HepG2 (cell line): ENCODE measurements at regions not wholly inside any gene's neighbourhood (a gene's known extent, or its start where the extent isn't known, plus 50 kb on each side); places are given as distances from the start of the nearest gene placed in this dataset.

Experiments
- ATAC-seq: fragments of 200-7000 bp; cut with Tn5 transposase; 3 replicates; pipeline ENCODE4 v1.9.1; 2020; ENCODE audit warnings: mild to moderate bottlenecking, moderate library complexity
- BruUV-seq: library from RNA; stranded (reverse); fragments of 400-500 nt; replicated peaks from 2 replicates; lab custom pipeline; 2021; lab: Mats Ljungman, UMichigan
- CTCF ChIA-PET: fragments of 300-600 bp; formaldehyde crosslinking; extraction: SDS; loops from one replicate; lab custom pipeline; 2021; ENCODE audit warnings: low total read pairs, inconsistent platforms, low intra/inter-chr PET ratio; lab: Yijun Ruan, JAX
- POLR2A ChIA-PET: fragments of 350-600 bp; sonication (Branson Sonifier 250); formaldehyde crosslinking; loops from one replicate; lab custom pipeline; 2020; ENCODE audit warnings: antibody characterized with exemption, inconsistent platforms; lab: Yijun Ruan, JAX
- DNase-seq: peaks from one replicate; pipeline ENCODE4 v3.0.0-alpha.2; 2015; ENCODE audit warnings: low spot score
- FAIRE-seq: peaks from 3 replicates; lab custom pipeline; 2011; peaks lifted over from hg19 to GRCh38; lab: Jason Lieb, UNC
- H2AFZ ChIP-seq: one replicate; pipeline ENCODE4 v1.6.1; 2011; ENCODE audit warnings: low read length, inconsistent platforms
- H3K27ac ChIP-seq: fragments of 300-600 bp; 3 replicates; pipeline ENCODE4 v1.8.0; 2011; ENCODE audit warnings: mixed run types, mild to moderate bottlenecking, mixed read lengths, low read length, inconsistent platforms; ENCODE audit not compliant: insufficient read depth; ENCODE audit errors: extremely low read length
- H3K27me3 ChIP-seq, 2 experiments: fragments of 200-600 bp in 1 of 2; 2 replicates in 1 of 2; 3 replicates in 1 of 2; pipeline versions ENCODE4 v1.6.0 to v1.8.0; 2011; ENCODE audit warnings: low read length in 2 of 2, mild to moderate bottlenecking in 2 of 2, moderate library complexity in 2 of 2, inconsistent platforms in 1 of 2; ENCODE audit not compliant: insufficient read depth in 2 of 2, control insufficient read depth in 1 of 2
- H3K36me3 ChIP-seq, 2 experiments: fragments of 200-600 bp in 1 of 2; replicated peaks in 1 of 2; 2 replicates in 1 of 2; 3 replicates in 1 of 2; pipeline versions ENCODE4 v1.5.1 to v1.8.0; 2011; ENCODE audit warnings: low read length in 2 of 2, inconsistent platforms in 1 of 2; ENCODE audit not compliant: insufficient read depth in 2 of 2, control insufficient read depth in 1 of 2
- H3K4me1 ChIP-seq: 2 replicates; pipeline ENCODE4 v1.5.1; 2012; ENCODE audit warnings: low read length, inconsistent platforms; ENCODE audit not compliant: insufficient read depth
- H3K4me2 ChIP-seq: 2 replicates; pipeline ENCODE4 v1.6.0; 2011; ENCODE audit warnings: low read depth, low read length, inconsistent platforms
- H3K4me3 ChIP-seq, 3 experiments: fragments of 200-600 bp in 1 of 3; sonication (generic), shearing (Covaris generic) in 1 of 3; replicated peaks in 1 of 3; 2 replicates each; pipeline ENCODE4 v1.5.1; 2011 to 2016; ENCODE audit warnings: low read length in 3 of 3, inconsistent platforms in 2 of 3, low read depth in 2 of 3, mild to moderate bottlenecking in 2 of 3, control low read depth in 1 of 3, mixed read lengths in 1 of 3; ENCODE audit not compliant: insufficient read depth in 1 of 3
- H3K79me2 ChIP-seq: one replicate; pipeline ENCODE4 v1.6.1; 2011; ENCODE audit warnings: low read length, inconsistent platforms; ENCODE audit not compliant: insufficient read depth
- H3K9ac ChIP-seq: 2 replicates; pipeline ENCODE4 v1.6.0; 2011; ENCODE audit warnings: mild to moderate bottlenecking, low read depth, low read length, inconsistent platforms; ENCODE audit not compliant: insufficient read depth
- H3K9me3 ChIP-seq: 2 replicates; pipeline ENCODE4 v1.5.1; 2012; ENCODE audit warnings: mild to moderate bottlenecking, low read length
- H4K20me1 ChIP-seq: 2 replicates; pipeline ENCODE4 v1.6.0; 2011; ENCODE audit warnings: inconsistent platforms, mild to moderate bottlenecking, low read length, moderate library complexity; ENCODE audit not compliant: insufficient read depth
- DR1 ChIP-seq: sonication (generic); formaldehyde crosslinking; IDR thresholded peaks from 2 replicates; pipeline ENCODE4 v1.8.0; 2021; ENCODE audit warnings: mild to moderate bottlenecking, missing genetic modification reagents, inconsistent platforms
- HDAC2 ChIP-seq: sonication (generic); formaldehyde crosslinking; IDR thresholded peaks from 2 replicates; pipeline ENCODE4 v1.4.0; 2020; ENCODE audit warnings: missing genetic modification reagents
- JUN ChIP-seq: sonication (generic); formaldehyde crosslinking; IDR thresholded peaks from 2 replicates; pipeline ENCODE4 v1.4.0; 2020; ENCODE audit warnings: mild to moderate bottlenecking, missing genetic modification reagents
- MIER3 ChIP-seq: IDR thresholded peaks from 2 replicates; pipeline ENCODE4 v1.6.1; 2016; ENCODE audit warnings: missing compliant biosample characterization, borderline replicate concordance
- NCOA5 ChIP-seq: sonication (generic); formaldehyde crosslinking; IDR thresholded peaks from 2 replicates; pipeline ENCODE4 v1.4.0; 2020; ENCODE audit warnings: missing genetic modification reagents
- PCBP1 ChIP-seq: fragments of 200-400 bp; formaldehyde crosslinking; IDR thresholded peaks from 2 replicates; pipeline ENCODE4 v1.6.1; 2017; ENCODE audit warnings: mild to moderate bottlenecking, low read depth, low read length, borderline replicate concordance
- POLR2AphosphoS5 ChIP-seq: IDR thresholded peaks from 2 replicates; pipeline ENCODE4 v1.6.1; 2012; ENCODE audit warnings: low read depth, low read length
- ZKSCAN8 ChIP-seq: IDR thresholded peaks from 2 replicates; pipeline ENCODE4 v1.6.1; 2016; ENCODE audit warnings: borderline replicate concordance, missing genetic modification reagents, missing compliant biosample characterization
- ZNF205 ChIP-seq: IDR thresholded peaks from 2 replicates; pipeline ENCODE4 v1.6.1; 2018; ENCODE audit warnings: missing biosample characterization, missing genetic modification reagents
- ZNF234 ChIP-seq: sonication (generic); formaldehyde crosslinking; conservative IDR thresholded peaks from 2 replicates; pipeline ENCODE4 v1.5.1; 2020; ENCODE audit warnings: mild to moderate bottlenecking, missing genetic modification reagents
- ZNF260 ChIP-seq: sonication (generic); formaldehyde crosslinking; IDR thresholded peaks from 2 replicates; pipeline ENCODE4 v1.4.0; 2020; ENCODE audit warnings: missing genetic modification reagents, low read depth, mild to moderate bottlenecking, borderline replicate concordance
- ZNF343 ChIP-seq: sonication (generic); formaldehyde crosslinking; IDR thresholded peaks from 2 replicates; pipeline ENCODE4 v1.4.0; 2020; ENCODE audit warnings: mild to moderate bottlenecking, missing genetic modification reagents
- ZNF432 ChIP-seq: sonication (generic); formaldehyde crosslinking; IDR thresholded peaks from 2 replicates; pipeline ENCODE4 v1.5.0; 2020; ENCODE audit warnings: missing genetic modification reagents, mild to moderate bottlenecking, borderline replicate concordance
- ZNF446 ChIP-seq: sonication (generic); formaldehyde crosslinking; IDR thresholded peaks from 2 replicates; pipeline ENCODE4 v1.5.0; 2020; ENCODE audit warnings: mild to moderate bottlenecking, missing genetic modification reagents
- ZNF530 ChIP-seq: sonication (generic); formaldehyde crosslinking; IDR thresholded peaks from 2 replicates; pipeline ENCODE4 v1.5.0; 2020; ENCODE audit warnings: low read depth, mild to moderate bottlenecking, missing genetic modification reagents
- ZNF589 ChIP-seq: sonication (generic); formaldehyde crosslinking; conservative IDR thresholded peaks from 2 replicates; pipeline ENCODE4 v1.8.0; 2022; ENCODE audit warnings: mild to moderate bottlenecking, moderate library complexity, missing genetic modification reagents
- ZNF879 ChIP-seq: sonication (generic); formaldehyde crosslinking; IDR thresholded peaks from 2 replicates; pipeline ENCODE4 v1.8.1; 2023; ENCODE audit warnings: missing genetic modification reagents
- ZSCAN30 ChIP-seq: sonication (generic); formaldehyde crosslinking; IDR thresholded peaks from 2 replicates; pipeline ENCODE4 v1.5.0; 2020; ENCODE audit warnings: mild to moderate bottlenecking, missing genetic modification reagents
- WGBS: methylation state at CpG from one replicate; pipeline ENCODE4 v1.1.6; 2017; ENCODE audit warnings: low lambda C conversion rate; 5-methylcytosine and 5-hydroxymethylcytosine counted together
- in situ Hi-C: cut with HindIII; loops from 2 replicates; pipeline ENCODE4 v1.10.0; 2017; ENCODE audit warnings: low pct_unique_long_range_greater_than_20kb; ENCODE audit not compliant: extremely low pct_ligation_motif_present
- intact Hi-C: fragments of 100-400 bp; cut with micrococcal nuclease; formaldehyde crosslinking; loops from one replicate; pipeline ENCODE4 v1.10.0; 2022; ENCODE audit not compliant: unreplicated experiment
- TF ChIP-seq, protein P1 (sequence below): sonication (generic); formaldehyde crosslinking; IDR thresholded peaks from 2 replicates; pipeline ENCODE4 v1.4.0; 2020; ENCODE audit warnings: missing genetic modification reagents
- TF ChIP-seq, protein P2 (sequence below): IDR thresholded peaks from 2 replicates; pipeline ENCODE4 v1.6.1; 2016; ENCODE audit warnings: missing compliant biosample characterization, missing genetic modification reagents, borderline replicate concordance

DNA sequence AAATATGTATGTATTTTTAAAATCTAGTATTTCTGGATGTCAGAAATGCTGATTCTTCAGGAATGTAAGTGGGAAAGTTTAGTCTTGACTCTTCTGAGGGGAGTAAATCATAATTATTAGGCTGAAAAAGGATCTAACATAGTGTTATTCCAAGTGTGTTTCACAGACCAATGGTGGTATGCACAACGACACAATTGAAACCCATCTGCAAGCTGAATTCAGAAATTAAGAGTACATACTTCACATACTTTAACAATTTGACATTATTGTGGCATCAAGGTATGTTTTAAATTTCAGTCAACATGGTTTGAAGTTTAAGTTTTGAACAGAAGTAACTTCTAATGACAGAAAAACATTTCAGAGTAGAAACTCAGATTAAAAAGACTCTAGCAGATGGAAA, 236.7 kb downstream of the SLC7A11 start:
- H3K9ac ChIP-seq, result no peak overlapping the region
- in situ Hi-C loops, result no loop called here
- no peaks in the 10 kb centered on the region for H3K36me3 ChIP-seq
- H3K79me2 ChIP-seq, result no peaks in the 10 kb centered on the region
- FAIRE-seq, result no peak
- no peak for ATAC-seq
- H3K4me3 ChIP-seq, result no peak overlapping the region
- ChIA-PET CTCF (no interaction called here), POLR2A (no interaction called here)
- no peak overlapping the region for H3K4me2 ChIP-seq
- H4K20me1 ChIP-seq, result no peaks in the 10 kb centered on the region
- no peaks in the 10 kb centered on the region for H3K9me3 ChIP-seq
- 0% methylated on average over 1 of the region's 1 CpG for WGBS
- intact Hi-C loops, result no loop called here
- no peaks in the 10 kb centered on the region for H3K4me1 ChIP-seq
- no TSS peak for BruUV-seq
- TF ChIP-seq, protein P1, sequence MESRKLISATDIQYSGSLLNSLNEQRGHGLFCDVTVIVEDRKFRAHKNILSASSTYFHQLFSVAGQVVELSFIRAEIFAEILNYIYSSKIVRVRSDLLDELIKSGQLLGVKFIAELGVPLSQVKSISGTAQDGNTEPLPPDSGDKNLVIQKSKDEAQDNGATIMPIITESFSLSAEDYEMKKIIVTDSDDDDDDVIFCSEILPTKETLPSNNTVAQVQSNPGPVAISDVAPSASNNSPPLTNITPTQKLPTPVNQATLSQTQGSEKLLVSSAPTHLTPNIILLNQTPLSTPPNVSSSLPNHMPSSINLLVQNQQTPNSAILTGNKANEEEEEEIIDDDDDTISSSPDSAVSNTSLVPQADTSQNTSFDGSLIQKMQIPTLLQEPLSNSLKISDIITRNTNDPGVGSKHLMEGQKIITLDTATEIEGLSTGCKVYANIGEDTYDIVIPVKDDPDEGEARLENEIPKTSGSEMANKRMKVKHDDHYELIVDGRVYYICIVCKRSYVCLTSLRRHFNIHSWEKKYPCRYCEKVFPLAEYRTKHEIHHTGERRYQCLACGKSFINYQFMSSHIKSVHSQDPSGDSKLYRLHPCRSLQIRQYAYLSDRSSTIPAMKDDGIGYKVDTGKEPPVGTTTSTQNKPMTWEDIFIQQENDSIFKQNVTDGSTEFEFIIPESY (CRISPR knock-in tag), result no peak
- TF ChIP-seq PCBP1, result no peak
- TF ChIP-seq ZKSCAN8 (CRISPR knock-in tag), result no peak
- H3K27me3 ChIP-seq, result no peaks in the 10 kb centered on the region
- DNase-seq, result no peak
- H2AFZ ChIP-seq, result no peak overlapping the region
- H3K27ac ChIP-seq, result no peak overlapping the region

DNA sequence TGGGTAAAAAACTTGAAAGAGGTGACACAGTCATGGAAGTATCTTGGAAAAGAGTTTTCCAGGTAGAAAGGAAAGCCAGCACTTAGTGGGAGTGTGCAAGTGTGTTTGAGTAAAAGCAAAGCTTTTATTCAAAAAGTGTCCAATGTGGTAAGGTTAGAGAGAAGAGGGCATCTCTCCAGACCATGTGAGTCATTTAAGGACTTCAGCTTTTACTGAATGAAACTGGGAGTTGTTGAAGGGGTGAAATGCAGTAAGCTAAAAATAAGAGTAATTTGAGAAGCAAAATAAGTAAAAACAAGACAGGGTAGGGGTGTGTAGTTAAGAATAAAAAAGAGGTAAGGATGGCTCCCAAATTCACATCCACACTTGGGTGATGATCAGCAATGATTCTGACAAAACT, 238.9 kb downstream of the SLC7A11 start:
- H3K9me3 ChIP-seq, result no peaks in the 10 kb centered on the region
- H3K9ac ChIP-seq, result no peak overlapping the region
- no peak overlapping the region for H3K4me2 ChIP-seq
- H3K4me3 ChIP-seq, result no peak overlapping the region
- ChIA-PET POLR2A (no interaction called here), CTCF (no interaction called here)
- in situ Hi-C loops, result no loop called here
- FAIRE-seq, result no peak
- no peaks in the 10 kb centered on the region for H3K79me2 ChIP-seq
- H4K20me1 ChIP-seq, result no peaks in the 10 kb centered on the region
- BruUV-seq, result no TSS peak
- no peak for ATAC-seq
- intact Hi-C loops, result no loop called here
- H2AFZ ChIP-seq, result no peak overlapping the region
- no peak for DNase-seq
- no peak overlapping the region for H3K27ac ChIP-seq
- no peaks in the 10 kb centered on the region for H3K36me3 ChIP-seq
- H3K4me1 ChIP-seq, result no peaks in the 10 kb centered on the region
- no peaks in the 10 kb centered on the region for H3K27me3 ChIP-seq
- TF ChIP-seq JUN (CRISPR knock-in tag) (no peak), ZNF343 (no peak), ZNF234 (CRISPR knock-in tag) (no peak), POLR2AphosphoS5 (no peak), ZNF530 (CRISPR knock-in tag) (no peak), ZNF432 (CRISPR knock-in tag) (no peak), HDAC2 (CRISPR knock-in tag) (no peak), ZNF205 (CRISPR knock-in tag) (no peak), ZNF589 (no peak), ZNF879 (CRISPR knock-in tag) (no peak), ZSCAN30 (no peak), DR1 (CRISPR knock-in tag) (no peak), ZNF446 (CRISPR knock-in tag) (no peak), MIER3 (CRISPR knock-in tag) (no peak), ZNF260 (CRISPR knock-in tag) (no peak), NCOA5 (CRISPR knock-in tag) (no peak)
- TF ChIP-seq, protein P2, sequence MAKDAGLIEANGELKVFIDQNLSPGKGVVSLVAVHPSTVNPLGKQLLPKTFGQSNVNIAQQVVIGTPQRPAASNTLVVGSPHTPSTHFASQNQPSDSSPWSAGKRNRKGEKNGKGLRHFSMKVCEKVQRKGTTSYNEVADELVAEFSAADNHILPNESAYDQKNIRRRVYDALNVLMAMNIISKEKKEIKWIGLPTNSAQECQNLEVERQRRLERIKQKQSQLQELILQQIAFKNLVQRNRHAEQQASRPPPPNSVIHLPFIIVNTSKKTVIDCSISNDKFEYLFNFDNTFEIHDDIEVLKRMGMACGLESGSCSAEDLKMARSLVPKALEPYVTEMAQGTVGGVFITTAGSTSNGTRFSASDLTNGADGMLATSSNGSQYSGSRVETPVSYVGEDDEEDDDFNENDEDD, result no peak
